Uterus (tissue), 2 donors: ENCODE measurements at regions not wholly inside any gene's neighbourhood (a gene's known extent, or its start where the extent isn't known, plus 50 kb on each side); places are given as distances from the start of the nearest gene placed in this dataset.

ENCODE experiments used
- POLR2A ChIP-seq, 2 donors: fragments of 450-650 bp; IDR thresholded peaks; one replicate each; pipeline ENCODE4 v1.6.1; 2016; ENCODE audit warnings: antibody characterized with exemption in 2 of 2, mild to moderate bottlenecking in 1 of 2, moderate library complexity in 1 of 2
- TF ChIP-seq, protein P1 (sequence below), 4 experiments: fragments of 200-600 bp in 2 of 4; fragments of 450-650 bp in 2 of 4; sonication (generic) in 2 of 4; IDR thresholded peaks; one replicate each; pipeline ENCODE4 v1.5.1; 2016 to 2019; ENCODE audit warnings: antibody characterized with exemption in 4 of 4, mild to moderate bottlenecking in 2 of 4, moderate library complexity in 1 of 4

DNA sequence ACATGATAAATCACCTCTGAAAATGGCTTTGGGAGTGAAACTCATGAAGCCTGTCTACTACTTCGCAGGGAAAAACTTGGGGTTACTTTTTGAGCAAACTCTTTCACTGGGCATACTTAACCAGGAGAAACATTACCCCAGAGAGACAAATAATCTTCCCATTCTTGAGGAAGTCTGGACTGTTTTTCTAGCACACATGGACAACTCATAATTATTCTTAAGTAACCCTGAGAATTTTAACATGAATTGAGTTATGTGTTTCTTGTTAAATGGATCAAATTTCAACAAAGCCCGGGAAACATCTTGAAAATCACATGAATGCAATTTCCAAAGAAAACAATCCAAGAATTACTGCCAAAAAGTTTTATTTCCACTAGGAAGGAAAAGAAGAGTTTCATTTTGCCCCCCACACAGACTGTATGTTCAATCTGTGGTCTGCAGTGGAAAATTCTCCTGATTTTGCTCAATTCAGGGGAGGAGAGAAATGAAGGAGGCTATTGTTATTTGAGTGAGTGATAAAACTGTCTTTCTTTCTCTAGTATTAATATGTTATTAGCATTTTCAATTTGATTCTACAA lies 564.8 kb upstream of the CLINT1 start:
- TF ChIP-seq POLR2A (IDR thresholded peaks at IDR 0.05) = no peak
- TF ChIP-seq, protein P1, sequence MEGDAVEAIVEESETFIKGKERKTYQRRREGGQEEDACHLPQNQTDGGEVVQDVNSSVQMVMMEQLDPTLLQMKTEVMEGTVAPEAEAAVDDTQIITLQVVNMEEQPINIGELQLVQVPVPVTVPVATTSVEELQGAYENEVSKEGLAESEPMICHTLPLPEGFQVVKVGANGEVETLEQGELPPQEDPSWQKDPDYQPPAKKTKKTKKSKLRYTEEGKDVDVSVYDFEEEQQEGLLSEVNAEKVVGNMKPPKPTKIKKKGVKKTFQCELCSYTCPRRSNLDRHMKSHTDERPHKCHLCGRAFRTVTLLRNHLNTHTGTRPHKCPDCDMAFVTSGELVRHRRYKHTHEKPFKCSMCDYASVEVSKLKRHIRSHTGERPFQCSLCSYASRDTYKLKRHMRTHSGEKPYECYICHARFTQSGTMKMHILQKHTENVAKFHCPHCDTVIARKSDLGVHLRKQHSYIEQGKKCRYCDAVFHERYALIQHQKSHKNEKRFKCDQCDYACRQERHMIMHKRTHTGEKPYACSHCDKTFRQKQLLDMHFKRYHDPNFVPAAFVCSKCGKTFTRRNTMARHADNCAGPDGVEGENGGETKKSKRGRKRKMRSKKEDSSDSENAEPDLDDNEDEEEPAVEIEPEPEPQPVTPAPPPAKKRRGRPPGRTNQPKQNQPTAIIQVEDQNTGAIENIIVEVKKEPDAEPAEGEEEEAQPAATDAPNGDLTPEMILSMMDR (IDR thresholded peaks at IDR 0.05) = no peak
